ENCODE measurements at regions not wholly inside any gene's neighbourhood (a gene's known extent, or its start where the extent isn't known, plus 50 kb on each side); places are given as distances from the start of the nearest gene placed in this dataset.

DNA sequence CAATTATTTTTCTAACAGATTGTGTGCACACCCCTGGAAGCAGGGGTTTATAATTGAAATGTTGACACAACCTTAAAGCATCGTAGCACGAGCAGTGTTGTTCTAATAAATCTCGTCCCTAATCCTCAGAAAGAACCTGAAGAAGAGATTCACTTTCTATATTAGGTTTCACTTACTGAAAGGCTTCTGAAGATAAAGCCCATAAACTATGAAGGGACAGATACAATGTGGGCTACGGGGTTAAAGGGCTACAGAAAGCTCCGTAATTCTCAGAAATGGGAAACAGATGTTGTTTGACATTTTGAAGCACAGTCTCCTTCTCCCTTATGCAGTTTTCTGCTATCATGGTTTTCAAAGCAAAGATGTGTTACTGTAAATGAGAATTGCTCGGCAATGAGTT, 479.6 kb downstream of the GATA3 start:
- DNase-seq (ENCODE audit: low read depth, low spot score), result no peak

More for the DNA sequence above, 479.6 kb downstream of the GATA3 start:
- Histone ChIP-seq H3K9ac (ENCODE audit: low read length) (no peak overlapping the region), H3K9me3 (ENCODE audit: control insufficient read depth in 1 of 2, insufficient read depth in 1 of 2, low read depth in 1 of 2, low read length in 2 of 2) (peaks cover 3 to 13% of the 10 kb centered on the region in 2 experiments; a peak in 1 of 4 replicates), H3K4me1 (ENCODE audit: control insufficient read depth in 1 of 2, insufficient read depth in 2 of 2, low read length in 2 of 2) (no peaks in the 10 kb centered on the region), H3K27ac (ENCODE audit: low read depth, low read length) (no peak overlapping the region), H3K36me3 (ENCODE audit: control insufficient read depth in 1 of 2, insufficient read depth in 2 of 2, low read length in 2 of 2) (no peaks in the 10 kb centered on the region), H3K79me2 (ENCODE audit: insufficient read depth, low read length) (no peaks in the 10 kb centered on the region), H2AFZ (ENCODE audit: low read depth, low read length, poor library complexity, severe bottlenecking) (no peak overlapping the region), H3K4me2 (ENCODE audit: low read length) (no peak overlapping the region), H4K20me1 (ENCODE audit: insufficient read depth) (no peaks in the 10 kb centered on the region), H3K27me3 (ENCODE audit: insufficient read depth, low read length) (no peaks in the 10 kb centered on the region), H3K9me2 (ENCODE audit: insufficient read depth) (no peaks in the 10 kb centered on the region), H3K4me3 (replicated peaks in 1 of 2; ENCODE audit: low read depth in 1 of 2, low read length in 2 of 2) (no peak overlapping the region)
- intact Hi-C loops (cut with micrococcal nuclease), result no loop called here
- POLR2A ChIA-PET, result no interaction called here
- ATAC-seq, result no peak
- CTCF ChIA-PET, result no interaction called here
- BruUV-seq (replicated peaks), result no TSS peak
- RAD21 ChIA-PET (ENCODE audit: low non-redundant PET in 1 of 2, low total read pairs in 2 of 2, uncharacterized antibody in 2 of 2, unreplicated experiment in 2 of 2), result no interaction called here
- TF ChIP-seq SRF (IDR thresholded peaks at IDR 0.05; ENCODE audit: low read depth), result no peak
- TF ChIP-seq EZH2 (IDR thresholded peaks at IDR 0.05), result no peak
- TF ChIP-seq RAD21 (IDR thresholded peaks at IDR 0.05; ENCODE audit: low read depth), result no peak
- TF ChIP-seq, protein P1, sequence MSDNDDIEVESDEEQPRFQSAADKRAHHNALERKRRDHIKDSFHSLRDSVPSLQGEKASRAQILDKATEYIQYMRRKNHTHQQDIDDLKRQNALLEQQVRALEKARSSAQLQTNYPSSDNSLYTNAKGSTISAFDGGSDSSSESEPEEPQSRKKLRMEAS (IDR thresholded peaks at IDR 0.05), result no peak
- TF ChIP-seq POLR2AphosphoS5 (IDR thresholded peaks at IDR 0.05; ENCODE audit: low read depth, low read length), result no peak
- TF ChIP-seq, protein P2, sequence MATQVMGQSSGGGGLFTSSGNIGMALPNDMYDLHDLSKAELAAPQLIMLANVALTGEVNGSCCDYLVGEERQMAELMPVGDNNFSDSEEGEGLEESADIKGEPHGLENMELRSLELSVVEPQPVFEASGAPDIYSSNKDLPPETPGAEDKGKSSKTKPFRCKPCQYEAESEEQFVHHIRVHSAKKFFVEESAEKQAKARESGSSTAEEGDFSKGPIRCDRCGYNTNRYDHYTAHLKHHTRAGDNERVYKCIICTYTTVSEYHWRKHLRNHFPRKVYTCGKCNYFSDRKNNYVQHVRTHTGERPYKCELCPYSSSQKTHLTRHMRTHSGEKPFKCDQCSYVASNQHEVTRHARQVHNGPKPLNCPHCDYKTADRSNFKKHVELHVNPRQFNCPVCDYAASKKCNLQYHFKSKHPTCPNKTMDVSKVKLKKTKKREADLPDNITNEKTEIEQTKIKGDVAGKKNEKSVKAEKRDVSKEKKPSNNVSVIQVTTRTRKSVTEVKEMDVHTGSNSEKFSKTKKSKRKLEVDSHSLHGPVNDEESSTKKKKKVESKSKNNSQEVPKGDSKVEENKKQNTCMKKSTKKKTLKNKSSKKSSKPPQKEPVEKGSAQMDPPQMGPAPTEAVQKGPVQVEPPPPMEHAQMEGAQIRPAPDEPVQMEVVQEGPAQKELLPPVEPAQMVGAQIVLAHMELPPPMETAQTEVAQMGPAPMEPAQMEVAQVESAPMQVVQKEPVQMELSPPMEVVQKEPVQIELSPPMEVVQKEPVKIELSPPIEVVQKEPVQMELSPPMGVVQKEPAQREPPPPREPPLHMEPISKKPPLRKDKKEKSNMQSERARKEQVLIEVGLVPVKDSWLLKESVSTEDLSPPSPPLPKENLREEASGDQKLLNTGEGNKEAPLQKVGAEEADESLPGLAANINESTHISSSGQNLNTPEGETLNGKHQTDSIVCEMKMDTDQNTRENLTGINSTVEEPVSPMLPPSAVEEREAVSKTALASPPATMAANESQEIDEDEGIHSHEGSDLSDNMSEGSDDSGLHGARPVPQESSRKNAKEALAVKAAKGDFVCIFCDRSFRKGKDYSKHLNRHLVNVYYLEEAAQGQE (IDR thresholded peaks at IDR 0.05; ENCODE audit: low read depth), result no peak
- TF ChIP-seq FOSL1 (IDR thresholded peaks at IDR 0.05; ENCODE audit: low read depth), result no peak
- no peak for TF ChIP-seq EGR1 (IDR thresholded peaks at IDR 0.05; ENCODE audit: low read depth)
- TF ChIP-seq, protein P3, sequence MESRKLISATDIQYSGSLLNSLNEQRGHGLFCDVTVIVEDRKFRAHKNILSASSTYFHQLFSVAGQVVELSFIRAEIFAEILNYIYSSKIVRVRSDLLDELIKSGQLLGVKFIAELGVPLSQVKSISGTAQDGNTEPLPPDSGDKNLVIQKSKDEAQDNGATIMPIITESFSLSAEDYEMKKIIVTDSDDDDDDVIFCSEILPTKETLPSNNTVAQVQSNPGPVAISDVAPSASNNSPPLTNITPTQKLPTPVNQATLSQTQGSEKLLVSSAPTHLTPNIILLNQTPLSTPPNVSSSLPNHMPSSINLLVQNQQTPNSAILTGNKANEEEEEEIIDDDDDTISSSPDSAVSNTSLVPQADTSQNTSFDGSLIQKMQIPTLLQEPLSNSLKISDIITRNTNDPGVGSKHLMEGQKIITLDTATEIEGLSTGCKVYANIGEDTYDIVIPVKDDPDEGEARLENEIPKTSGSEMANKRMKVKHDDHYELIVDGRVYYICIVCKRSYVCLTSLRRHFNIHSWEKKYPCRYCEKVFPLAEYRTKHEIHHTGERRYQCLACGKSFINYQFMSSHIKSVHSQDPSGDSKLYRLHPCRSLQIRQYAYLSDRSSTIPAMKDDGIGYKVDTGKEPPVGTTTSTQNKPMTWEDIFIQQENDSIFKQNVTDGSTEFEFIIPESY (IDR thresholded peaks at IDR 0.05; ENCODE audit: extremely low read depth, insufficient replicate concordance, low read length), result no peak
- TF ChIP-seq, protein P4, sequence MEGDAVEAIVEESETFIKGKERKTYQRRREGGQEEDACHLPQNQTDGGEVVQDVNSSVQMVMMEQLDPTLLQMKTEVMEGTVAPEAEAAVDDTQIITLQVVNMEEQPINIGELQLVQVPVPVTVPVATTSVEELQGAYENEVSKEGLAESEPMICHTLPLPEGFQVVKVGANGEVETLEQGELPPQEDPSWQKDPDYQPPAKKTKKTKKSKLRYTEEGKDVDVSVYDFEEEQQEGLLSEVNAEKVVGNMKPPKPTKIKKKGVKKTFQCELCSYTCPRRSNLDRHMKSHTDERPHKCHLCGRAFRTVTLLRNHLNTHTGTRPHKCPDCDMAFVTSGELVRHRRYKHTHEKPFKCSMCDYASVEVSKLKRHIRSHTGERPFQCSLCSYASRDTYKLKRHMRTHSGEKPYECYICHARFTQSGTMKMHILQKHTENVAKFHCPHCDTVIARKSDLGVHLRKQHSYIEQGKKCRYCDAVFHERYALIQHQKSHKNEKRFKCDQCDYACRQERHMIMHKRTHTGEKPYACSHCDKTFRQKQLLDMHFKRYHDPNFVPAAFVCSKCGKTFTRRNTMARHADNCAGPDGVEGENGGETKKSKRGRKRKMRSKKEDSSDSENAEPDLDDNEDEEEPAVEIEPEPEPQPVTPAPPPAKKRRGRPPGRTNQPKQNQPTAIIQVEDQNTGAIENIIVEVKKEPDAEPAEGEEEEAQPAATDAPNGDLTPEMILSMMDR (IDR thresholded peaks at IDR 0.05 in 2 of 3, conservative IDR thresholded peaks at IDR 0.05 in 1 of 3; ENCODE audit: borderline replicate concordance in 1 of 3, insufficient read depth in 1 of 3, low read depth in 2 of 3, low read length in 2 of 3), result no peak
- no peak for TF ChIP-seq YY1 (IDR thresholded peaks at IDR 0.05; ENCODE audit: extremely low read depth, insufficient replicate concordance, low read depth, low read length)
- TF ChIP-seq CBX3 (IDR thresholded peaks at IDR 0.05; ENCODE audit: low read depth), result no peak
- TF ChIP-seq ZNF274 (IDR thresholded peaks at IDR 0.05; ENCODE audit: low read depth, low read length), result no peak
- no peak for TF ChIP-seq TCF7L2 (IDR thresholded peaks at IDR 0.05; ENCODE audit: borderline replicate concordance, extremely low read depth, insufficient read depth, insufficient read length)

Measured in HCT116 (cell line).